Stimulated activated naive CD8-positive, alpha-beta T cell treated with anti-CD3 and anti-CD28 coated beads, Interleukin-15, Interleukin-2, amounts not matched to agents 100 U/mL and 50 U/mL, for 24 hours (primary cell): ENCODE measurements at regions not wholly inside any gene's neighbourhood (a gene's known extent, or its start where the extent isn't known, plus 50 kb on each side); places are given as distances from the start of the nearest gene placed in this dataset.

Source experiments
- ATAC-seq: fragments of 150-1000 bp; cut with Tn5 transposase; one replicate; pipeline ENCODE4 v1.10.0; 2021
- DNase-seq: peaks from one replicate; pipeline ENCODE4 v3.0.0; 2021

- DNase-seq: no peak
- no peak for ATAC-seq
Measured at GRCh38 chr2:41062336-41062735, 610.4 kb upstream of the SLC8A1 start.

GRCh38 chr2:41066168-41066567 is 614.3 kb upstream of the SLC8A1 start:
- DNase-seq: no peak
- ATAC-seq: no peak

GRCh38 chr2:41068740-41069139 is 616.9 kb upstream of the SLC8A1 start:
- DNase-seq: no peak
- ATAC-seq: no peak

GRCh38 chr2:41078341-41078740 is 626.5 kb upstream of the SLC8A1 start:
- no peak for DNase-seq
- no peak for ATAC-seq

GRCh38 chr2:41079011-41079410 is 627.1 kb upstream of the SLC8A1 start:
- ATAC-seq: no peak
- DNase-seq: no peak

GRCh38 chr2:41084321-41084720 is 632.4 kb upstream of the SLC8A1 start:
- no peak for DNase-seq
- ATAC-seq: no peak

GRCh38 chr2:41087946-41088345 is 636.1 kb upstream of the SLC8A1 start:
- DNase-seq (no peak), ATAC-seq (no peak)

- ATAC-seq (no peak), DNase-seq (no peak)
Measured at GRCh38 chr2:41101281-41101680, 649.4 kb upstream of the SLC8A1 start.

- ATAC-seq: no peak
- DNase-seq: no peak
Measured at GRCh38 chr2:41109744-41110143, 657.9 kb upstream of the SLC8A1 start.

- no peak for DNase-seq
Measured at GRCh38 chr2:41111836-41112627, 660.1 kb upstream of the SLC8A1 start.

GRCh38 chr2:41116106-41116797 is 664.4 kb upstream of the SLC8A1 start:
- no peak for ATAC-seq
- no peak for DNase-seq

More at GRCh38 chr2:41111836-41112627, 660.1 kb upstream of the SLC8A1 start:
- ATAC-seq: no peak

GRCh38 chr2:41119489-41119888 is 667.6 kb upstream of the SLC8A1 start:
- no peak for DNase-seq

GRCh38 chr2:41123341-41123740 is 671.5 kb upstream of the SLC8A1 start:
- no peak for DNase-seq
- no peak for ATAC-seq

More at GRCh38 chr2:41119489-41119888, 667.6 kb upstream of the SLC8A1 start:
- no peak for ATAC-seq

- ATAC-seq: no peak
- no peak for DNase-seq
Measured at GRCh38 chr2:41127351-41127750, 675.5 kb upstream of the SLC8A1 start.

GRCh38 chr2:41129988-41130387 is 678.1 kb upstream of the SLC8A1 start:
- DNase-seq (no peak), ATAC-seq (no peak)

- ATAC-seq (no peak), DNase-seq (no peak)
Measured at GRCh38 chr2:41137031-41137430, 685.1 kb upstream of the SLC8A1 start.

- ATAC-seq (no peak), DNase-seq (no peak)
Measured at GRCh38 chr2:41141146-41141791, 689.4 kb upstream of the SLC8A1 start.

GRCh38 chr2:41142478-41142877 is 690.6 kb upstream of the SLC8A1 start:
- no peak for ATAC-seq

GRCh38 chr2:41145066-41145465 is 693.2 kb upstream of the SLC8A1 start:
- no peak for DNase-seq

More at GRCh38 chr2:41142478-41142877, 690.6 kb upstream of the SLC8A1 start:
- DNase-seq: no peak

GRCh38 chr2:41149054-41149453 is 697.2 kb upstream of the SLC8A1 start:
- ATAC-seq: no peak
- no peak for DNase-seq

More at GRCh38 chr2:41145066-41145465, 693.2 kb upstream of the SLC8A1 start:
- ATAC-seq: no peak

GRCh38 chr2:41151746-41152145 is 699.9 kb upstream of the SLC8A1 start:
- no peak for ATAC-seq
- DNase-seq: no peak

GRCh38 chr2:41152318-41152717 is 700.4 kb upstream of the SLC8A1 start:
- no peak for DNase-seq
- no peak for ATAC-seq

- peak; percentile 49 for ATAC-seq
Measured at GRCh38 chr2:41160439-41160838, 708.5 kb upstream of the SLC8A1 start.

More at GRCh38 chr2:41160439-41160838, 708.5 kb upstream of the SLC8A1 start:
- no peak for DNase-seq
